Nucleus accumbens (tissue), 56 donors: ENCODE measurements at regions not wholly inside any gene's neighbourhood (a gene's known extent, or its start where the extent isn't known, plus 50 kb on each side); places are given as distances from the start of the nearest gene placed in this dataset.

Experiments used
- DNase-seq, 56 donors: peaks; one replicate each; lab custom pipeline; 2025; lab: John Stamatoyannopoulos, UW

- DNase-seq: no peak
These were observed 175.8 kb upstream of the RARB start for GRCh38 chr3:25252291-25252690.

GRCh38 chr3:25257026-25257425, 171.0 kb upstream of the RARB start:
- no peak for DNase-seq

GRCh38 chr3:25259871-25260270, 168.2 kb upstream of the RARB start:
- DNase-seq: peak in 3 of 56 donors; percentile 3 to 15 (median 11)

GRCh38 chr3:25262322-25262721, 165.7 kb upstream of the RARB start:
- no peak for DNase-seq

- no peak for DNase-seq
These were observed 162.8 kb upstream of the RARB start for GRCh38 chr3:25265284-25265683.

- no peak for DNase-seq
These were observed 161.4 kb upstream of the RARB start for GRCh38 chr3:25266677-25267076.

GRCh38 chr3:25272090-25272489, 156.0 kb upstream of the RARB start:
- no peak for DNase-seq

- DNase-seq: no peak
These were observed 154.4 kb upstream of the RARB start for GRCh38 chr3:25273582-25274171.

GRCh38 chr3:25277503-25277902, 150.6 kb upstream of the RARB start:
- no peak for DNase-seq

GRCh38 chr3:25281041-25281731, 146.9 kb upstream of the RARB start:
- DNase-seq: no peak

GRCh38 chr3:25281732-25282126, 146.3 kb upstream of the RARB start:
- DNase-seq: no peak

- DNase-seq: no peak
These were observed 144.4 kb upstream of the RARB start for GRCh38 chr3:25283613-25284012.

GRCh38 chr3:25284249-25284648, 143.8 kb upstream of the RARB start:
- DNase-seq: no peak

GRCh38 chr3:25287291-25287884, 140.7 kb upstream of the RARB start:
- no peak for DNase-seq

GRCh38 chr3:25288413-25288812, 139.7 kb upstream of the RARB start:
- DNase-seq: no peak

- DNase-seq: no peak
These were observed 138.9 kb upstream of the RARB start for GRCh38 chr3:25289156-25289555.

- DNase-seq: no peak
These were observed 138.4 kb upstream of the RARB start for GRCh38 chr3:25289663-25290062.

GRCh38 chr3:25291481-25291905, 136.6 kb upstream of the RARB start:
- DNase-seq: no peak

- DNase-seq: no peak
These were observed 136.0 kb upstream of the RARB start for GRCh38 chr3:25292036-25292435.

- no peak for DNase-seq
These were observed 135.5 kb upstream of the RARB start for GRCh38 chr3:25292595-25292994.

- no peak for DNase-seq
These were observed 134.3 kb upstream of the RARB start for GRCh38 chr3:25293736-25294135.

GRCh38 chr3:25294169-25294805, 133.8 kb upstream of the RARB start:
- no peak for DNase-seq
